RCC 7860 (cell line): ENCODE measurements at regions not wholly inside any gene's neighbourhood (a gene's known extent, or its start where the extent isn't known, plus 50 kb on each side); places are given as distances from the start of the nearest gene placed in this dataset.
"Not testable (repeated sequence)": the region's sequence is repeated elsewhere in the genome, so short reads cannot be mapped to it uniquely, and the experiment has no call there.

ENCODE experiments used
- DNase-seq: peaks from one replicate; pipeline ENCODE4 v3.0.0-alpha.2; 2015; ENCODE audit warnings: low spot score
- FAIRE-seq: peaks from 2 replicates; lab custom pipeline; 2012; peaks lifted over from hg19 to GRCh38; lab: Jason Lieb, UNC

GRCh38 chr5:145395151-145395550 is 440.0 kb downstream of the PRELID2 start:
- FAIRE-seq, DNase-seq: not testable (repeated sequence)

- DNase-seq = no peak
- FAIRE-seq = no peak
These were observed 441.7 kb downstream of the PRELID2 start for GRCh38 chr5:145393426-145393825.

- DNase-seq (no peak), FAIRE-seq (no peak)
These were observed 446.1 kb downstream of the PRELID2 start for GRCh38 chr5:145389047-145389446.

GRCh38 chr5:145385276-145385675 is 449.9 kb downstream of the PRELID2 start:
- DNase-seq = no peak
- no peak for FAIRE-seq

- DNase-seq (no peak), FAIRE-seq (no peak)
These were observed 456.9 kb downstream of the PRELID2 start for GRCh38 chr5:145378226-145378625.

GRCh38 chr5:145375521-145375920 is 459.6 kb downstream of the PRELID2 start:
- DNase-seq (no peak), FAIRE-seq (no peak)

- FAIRE-seq = no peak
- no peak for DNase-seq
These were observed 469.7 kb downstream of the PRELID2 start for GRCh38 chr5:145365464-145365863.

- DNase-seq (peak; percentile 69), FAIRE-seq (peak; percentile 54)
These were observed 472.9 kb downstream of the PRELID2 start for GRCh38 chr5:145362266-145362665.

GRCh38 chr5:145360936-145361335 is 474.2 kb downstream of the PRELID2 start:
- DNase-seq = no peak
- FAIRE-seq = no peak

- FAIRE-seq = no peak
- DNase-seq = peak; percentile 73
These were observed 484.6 kb downstream of the PRELID2 start for GRCh38 chr5:145350513-145350912.

- peak; percentile 20 for DNase-seq
- FAIRE-seq = no peak
These were observed 488.0 kb downstream of the PRELID2 start for GRCh38 chr5:145347026-145347616.

GRCh38 chr5:145345511-145346287 is 489.4 kb downstream of the PRELID2 start:
- FAIRE-seq = no peak
- peak; percentile 7 for DNase-seq

GRCh38 chr5:145341842-145342241 is 493.3 kb downstream of the PRELID2 start:
- peak; percentile 60 for DNase-seq

GRCh38 chr5:145340099-145340498 is 495.0 kb downstream of the PRELID2 start:
- FAIRE-seq = no peak
- DNase-seq = no peak

More at GRCh38 chr5:145341842-145342241, 493.3 kb downstream of the PRELID2 start:
- FAIRE-seq = no peak

- no peak for DNase-seq
- FAIRE-seq = no peak
These were observed 510.2 kb downstream of the PRELID2 start for GRCh38 chr5:145324767-145325479.

GRCh38 chr5:145324101-145324500 is 511.0 kb downstream of the PRELID2 start:
- FAIRE-seq (no peak), DNase-seq (no peak)

GRCh38 chr5:145316282-145316681 is 518.9 kb downstream of the PRELID2 start:
- FAIRE-seq = no peak
- no peak for DNase-seq

- FAIRE-seq = no peak
- no peak for DNase-seq
These were observed 527.2 kb downstream of the PRELID2 start for GRCh38 chr5:145307866-145308382.

- FAIRE-seq (no peak), DNase-seq (no peak)
These were observed 539.8 kb downstream of the PRELID2 start for GRCh38 chr5:145295236-145295835.

GRCh38 chr5:145294331-145294730 is 540.8 kb downstream of the PRELID2 start:
- FAIRE-seq (no peak), DNase-seq (no peak)

- DNase-seq (no peak), FAIRE-seq (no peak)
These were observed 541.4 kb downstream of the PRELID2 start for GRCh38 chr5:145293716-145294115.
